H9 (cell line): ENCODE measurements at regions not wholly inside any gene's neighbourhood (a gene's known extent, or its start where the extent isn't known, plus 50 kb on each side); places are given as distances from the start of the nearest gene placed in this dataset.

Experiments used
- DNase-seq: peaks from one replicate; pipeline ENCODE4 v3.0.0-alpha.2; 2017
- H2AFZ ChIP-seq: one replicate; pipeline ENCODE4 v1.6.1; 2013; ENCODE audit warnings: mild to moderate bottlenecking, low read length, control low read depth, moderate library complexity
- H2AK5ac ChIP-seq: 2 replicates; pipeline ENCODE4 v1.6.1; 2013; ENCODE audit warnings: low read length, control low read depth, mixed read lengths; ENCODE audit not compliant: insufficient read length
- H2BK120ac ChIP-seq: one replicate; pipeline ENCODE4 v1.6.1; 2013; ENCODE audit warnings: low read depth, mild to moderate bottlenecking, low read length, control low read depth, inconsistent platforms; ENCODE audit not compliant: poor library complexity, severe bottlenecking
- H2BK12ac ChIP-seq: 2 replicates; pipeline ENCODE4 v1.6.1; 2013; ENCODE audit warnings: low read length, control low read depth, mixed read lengths, low read depth; ENCODE audit not compliant: insufficient read length
- H2BK15ac ChIP-seq: 2 replicates; pipeline ENCODE4 v1.6.1; 2013; ENCODE audit warnings: low read depth, low read length, control low read depth
- H2BK20ac ChIP-seq: one replicate; pipeline ENCODE4 v1.6.1; 2013; ENCODE audit warnings: low read depth, mild to moderate bottlenecking, low read length, control low read depth, inconsistent platforms; ENCODE audit not compliant: poor library complexity, severe bottlenecking
- H2BK5ac ChIP-seq: 2 replicates; pipeline ENCODE4 v1.6.1; 2013; ENCODE audit warnings: low read length, control low read depth, mixed read lengths; ENCODE audit not compliant: insufficient read length
- H3K14ac ChIP-seq: 2 replicates; pipeline ENCODE4 v1.6.1; 2013; ENCODE audit warnings: low read length, control low read depth; ENCODE audit not compliant: insufficient read depth
- H3K18ac ChIP-seq: 2 replicates; pipeline ENCODE4 v1.6.1; 2013; ENCODE audit warnings: low read depth, mild to moderate bottlenecking, mixed read lengths, low read length, control low read depth; ENCODE audit not compliant: insufficient read length
- H3K23ac ChIP-seq: 2 replicates; pipeline ENCODE4 v1.6.1; 2013; ENCODE audit warnings: low read length, control low read depth, mixed read lengths, low read depth; ENCODE audit not compliant: insufficient read length
- H3K23me2 ChIP-seq: 2 replicates; pipeline ENCODE4 v1.6.1; 2013; ENCODE audit warnings: low read depth, mild to moderate bottlenecking, mixed read lengths, low read length, control low read depth; ENCODE audit not compliant: insufficient read length, poor library complexity, severe bottlenecking
- H3K27ac ChIP-seq: 2 replicates; pipeline ENCODE4 v1.5.1; 2013; ENCODE audit warnings: low read length, control low read depth, mixed read lengths, low read depth; ENCODE audit not compliant: insufficient read length
- H3K27me3 ChIP-seq: 2 replicates; pipeline ENCODE4 v1.6.1; 2013; ENCODE audit warnings: low read length, control low read depth, inconsistent platforms; ENCODE audit not compliant: insufficient read depth
- H3K4ac ChIP-seq: 2 replicates; pipeline ENCODE4 v1.6.1; 2013; ENCODE audit warnings: low read depth, mild to moderate bottlenecking, control low read depth, inconsistent platforms, low read length, moderate library complexity
- H3K4me1 ChIP-seq: 2 replicates; pipeline ENCODE4 v1.6.1; 2013; ENCODE audit warnings: low read length, control low read depth, inconsistent platforms; ENCODE audit not compliant: insufficient read depth
- H3K4me2 ChIP-seq: 2 replicates; pipeline ENCODE4 v1.6.1; 2013; ENCODE audit warnings: low read length, control low read depth, mixed read lengths; ENCODE audit not compliant: insufficient read length, insufficient read depth
- H3K56ac ChIP-seq: 2 replicates; pipeline ENCODE4 v1.6.1; 2013; ENCODE audit warnings: low read depth, mild to moderate bottlenecking, mixed read lengths, low read length, control low read depth; ENCODE audit not compliant: insufficient read length
- H3K79me1 ChIP-seq: 2 replicates; pipeline ENCODE4 v1.6.1; 2013; ENCODE audit warnings: low read depth, mild to moderate bottlenecking, moderate library complexity, low read length, control low read depth, inconsistent platforms; ENCODE audit not compliant: insufficient read depth, poor library complexity, severe bottlenecking
- H3K79me2 ChIP-seq: 2 replicates; pipeline ENCODE4 v1.6.1; 2013; ENCODE audit warnings: low read length, control low read depth, inconsistent platforms; ENCODE audit not compliant: insufficient read depth
- H3K9ac ChIP-seq: 2 replicates; pipeline ENCODE4 v1.6.1; 2013; ENCODE audit warnings: low read length, control low read depth, mixed read lengths; ENCODE audit not compliant: insufficient read length; ENCODE audit errors: extremely low read depth
- H3K9me3 ChIP-seq: one replicate; pipeline ENCODE4 v1.6.1; 2013; ENCODE audit warnings: low read depth, low read length, inconsistent platforms; ENCODE audit not compliant: control insufficient read depth
- H3T11ph ChIP-seq: one replicate; pipeline ENCODE4 v1.6.1; 2013; ENCODE audit warnings: mild to moderate bottlenecking, low read length, control low read depth, inconsistent platforms
- H4K20me1 ChIP-seq: one replicate; pipeline ENCODE4 v1.6.1; 2013; ENCODE audit not compliant: control insufficient read depth, insufficient read length, insufficient read depth
- H4K5ac ChIP-seq: 2 replicates; pipeline ENCODE4 v1.6.1; 2013; ENCODE audit warnings: low read depth, mild to moderate bottlenecking, mixed read lengths, low read length, control low read depth; ENCODE audit not compliant: insufficient read length
- H4K8ac ChIP-seq: replicated peaks from 2 replicates; pipeline ENCODE4 v1.6.1; 2013; ENCODE audit warnings: low read length, control low read depth, mixed read lengths, low read depth; ENCODE audit not compliant: insufficient read length
- H4K91ac ChIP-seq: 2 replicates; pipeline ENCODE4 v1.6.1; 2013; ENCODE audit warnings: low read depth, mild to moderate bottlenecking, moderate library complexity, mixed read lengths, low read length, control low read depth; ENCODE audit not compliant: insufficient read length
- H3K27ac Mint-ChIP-seq, 3 experiments: 2 replicates in 2 of 3; 3 replicates in 1 of 3; pipeline ENCODE4 v1.8.0; 2020 to 2021; ENCODE audit warnings: mixed read lengths in 3 of 3, mild to moderate bottlenecking in 1 of 3, moderate library complexity in 1 of 3
- H3K27me3 Mint-ChIP-seq: 2 replicates; pipeline ENCODE4 v1.8.0; 2021; ENCODE audit warnings: low read depth, mild to moderate bottlenecking, moderate library complexity, mixed read lengths
- H3K36me3 Mint-ChIP-seq, 3 experiments: 2 replicates in 2 of 3; 3 replicates in 1 of 3; pipeline ENCODE4 v1.8.0; 2020 to 2021; ENCODE audit warnings: low read depth in 3 of 3, mixed read lengths in 3 of 3; ENCODE audit not compliant: insufficient read depth in 1 of 3
- H3K4me1 Mint-ChIP-seq, 2 experiments: 2 replicates each; pipeline ENCODE4 v1.8.0; 2020; ENCODE audit warnings: mixed read lengths in 2 of 2
- H3K4me3 Mint-ChIP-seq, 2 experiments: 2 replicates in 1 of 2; 3 replicates in 1 of 2; pipeline ENCODE4 v1.8.0; 2020 to 2021; ENCODE audit warnings: mild to moderate bottlenecking in 2 of 2, mixed read lengths in 2 of 2, moderate library complexity in 1 of 2
- H3K9me3 Mint-ChIP-seq, 2 experiments: 2 replicates in 1 of 2; 3 replicates in 1 of 2; pipeline ENCODE4 v1.8.0; 2020; ENCODE audit warnings: mild to moderate bottlenecking in 2 of 2, mixed read lengths in 2 of 2, moderate library complexity in 1 of 2
- CTCF ChIP-seq: fragments of 200-600 bp; sonication (generic); conservative IDR thresholded peaks from 3 replicates; pipeline ENCODE4 v1.8.0; 2021; ENCODE audit warnings: antibody characterized with exemption, mild to moderate bottlenecking
- WGBS: extraction: QIAGEN DNeasy Blood & Tissue Kit; methylation state at CpG from one replicate; pipeline ENCODE4 v1.1.7; 2013; ENCODE audit warnings: missing lambda C conversion rate, low lambda C conversion rate, mixed read lengths; ENCODE audit not compliant: insufficient read length; ENCODE audit errors: extremely low coverage; 5-methylcytosine and 5-hydroxymethylcytosine counted together

- Histone ChIP-seq H2BK120ac (no peak overlapping the region), H4K8ac (no peak overlapping the region), H2BK20ac (no peak overlapping the region), H3K23ac (no peak overlapping the region), H3K27me3 (no peaks in the 10 kb centered on the region), H3K4me1 (no peaks in the 10 kb centered on the region), H2BK5ac (no peak overlapping the region), H3K23me2 (no peaks in the 10 kb centered on the region), H4K5ac (no peak overlapping the region), H3K9me3 (no peaks in the 10 kb centered on the region), H3T11ph (no peak overlapping the region), H2AFZ (no peak overlapping the region), H2BK15ac (no peak overlapping the region), H3K9ac (no peak overlapping the region), H3K18ac (no peak overlapping the region), H2AK5ac (no peak overlapping the region), H3K14ac (no peak overlapping the region), H4K20me1 (no peaks in the 10 kb centered on the region), H4K91ac (no peak overlapping the region), H3K79me1 (no peaks in the 10 kb centered on the region), H3K79me2 (no peaks in the 10 kb centered on the region), H3K4ac (no peak overlapping the region), H2BK12ac (no peak overlapping the region), H3K4me2 (no peak overlapping the region), H3K27ac (no peak overlapping the region), H3K56ac (no peak overlapping the region)
- Mint-ChIP-seq H3K4me3 (no peak overlapping the region), H3K4me1 (peaks cover 0 to 3% of the 10 kb centered on the region in 2 experiments; a peak in 1 of 4 replicates), H3K9me3 (peaks cover 3 to 8% of the 10 kb centered on the region in 2 experiments; a peak in 4 of 5 replicates), H3K36me3 (peaks cover 0 to 14% (median 7%) of the 10 kb centered on the region in 3 experiments; a peak in 5 of 7 replicates), H3K27me3 (no peaks in the 10 kb centered on the region), H3K27ac (no peak overlapping the region)
- no CpG with 5 or more reads among the region's 2 CpGs for WGBS
- no peak for TF ChIP-seq CTCF
- DNase-seq = no peak
Observed at GRCh38 chr2:193201583-193201982, 1006.9 kb upstream of the TMEFF2 start.
